KMS-11 (cell line): ENCODE measurements at regions not wholly inside any gene's neighbourhood (a gene's known extent, or its start where the extent isn't known, plus 50 kb on each side); places are given as distances from the start of the nearest gene placed in this dataset.

Experiments
- H2AFZ ChIP-seq: fragments of 200-600 bp; sonication (generic); 2 replicates; pipeline ENCODE4 v1.6.1; 2016; ENCODE audit warnings: antibody characterized with exemption, mixed run types, low read depth
- H3K27ac ChIP-seq: fragments of 200-600 bp; sonication (generic); 2 replicates; pipeline ENCODE4 v1.6.1; 2016; ENCODE audit warnings: mild to moderate bottlenecking, mixed run types
- H3K27me3 ChIP-seq: fragments of 200-600 bp; sonication (generic); 2 replicates; pipeline ENCODE4 v1.6.1; 2017; ENCODE audit warnings: mild to moderate bottlenecking, low read depth, mixed run types, moderate library complexity; ENCODE audit not compliant: insufficient read depth
- H3K36me3 ChIP-seq: fragments of 200-600 bp; sonication (generic); 2 replicates; pipeline ENCODE4 v1.6.1; 2017; ENCODE audit warnings: mild to moderate bottlenecking, mixed run types; ENCODE audit not compliant: insufficient read depth
- H3K4me1 ChIP-seq: fragments of 200-600 bp; sonication (generic); 2 replicates; pipeline ENCODE4 v1.6.1; 2016; ENCODE audit warnings: mild to moderate bottlenecking, low read depth, mixed run types; ENCODE audit not compliant: poor library complexity, severe bottlenecking
- H3K4me2 ChIP-seq: fragments of 200-600 bp; sonication (generic); 2 replicates; pipeline ENCODE4 v1.7.0; 2016; ENCODE audit warnings: mild to moderate bottlenecking, mixed run types
- H3K4me3 ChIP-seq: fragments of 200-600 bp; sonication (generic); IDR thresholded peaks from 2 replicates; pipeline ENCODE4 v1.6.1; 2017; ENCODE audit warnings: low read depth, low read length, mixed read lengths; ENCODE audit not compliant: insufficient read depth
- H3K79me2 ChIP-seq: fragments of 200-600 bp; sonication (generic); 2 replicates; pipeline ENCODE4 v1.6.1; 2016; ENCODE audit warnings: low read depth, mixed run types; ENCODE audit not compliant: insufficient read depth
- H3K9ac ChIP-seq: fragments of 200-600 bp; sonication (generic); 2 replicates; pipeline ENCODE4 v1.6.1; 2016; ENCODE audit warnings: mild to moderate bottlenecking, mixed run types
- H4K20me1 ChIP-seq: fragments of 200-600 bp; sonication (generic); 2 replicates; pipeline ENCODE4 v1.6.1; 2016; ENCODE audit warnings: mild to moderate bottlenecking, mixed run types; ENCODE audit not compliant: insufficient read depth
- TF ChIP-seq, protein P1 (sequence below): fragments of 200-600 bp; sonication (generic); conservative IDR thresholded peaks from 2 replicates; pipeline ENCODE4 v1.6.1; 2017; ENCODE audit warnings: low read depth, mild to moderate bottlenecking, antibody characterized with exemption, low read length, moderate library complexity, mixed read lengths

DNA sequence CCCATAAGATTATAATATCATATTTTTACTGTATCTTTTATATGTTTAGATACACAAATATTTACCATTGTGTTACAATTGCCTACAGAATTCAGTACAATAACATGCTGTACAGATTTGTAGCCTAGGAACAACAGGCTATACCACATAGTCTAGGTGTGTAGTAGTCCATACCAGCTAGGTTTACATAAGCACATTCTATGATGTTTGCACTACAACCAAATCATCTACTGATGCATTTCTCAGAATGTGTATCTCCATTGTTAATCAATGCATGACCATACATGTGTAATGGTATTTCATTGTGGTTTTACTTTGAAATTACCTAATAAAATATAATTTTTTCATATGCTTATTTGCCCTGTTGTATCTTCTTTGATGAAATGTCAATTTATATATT lies 288.1 kb upstream of the PCDH10 start:
- H3K4me3 ChIP-seq = no peak overlapping the region
- TF ChIP-seq, protein P1, sequence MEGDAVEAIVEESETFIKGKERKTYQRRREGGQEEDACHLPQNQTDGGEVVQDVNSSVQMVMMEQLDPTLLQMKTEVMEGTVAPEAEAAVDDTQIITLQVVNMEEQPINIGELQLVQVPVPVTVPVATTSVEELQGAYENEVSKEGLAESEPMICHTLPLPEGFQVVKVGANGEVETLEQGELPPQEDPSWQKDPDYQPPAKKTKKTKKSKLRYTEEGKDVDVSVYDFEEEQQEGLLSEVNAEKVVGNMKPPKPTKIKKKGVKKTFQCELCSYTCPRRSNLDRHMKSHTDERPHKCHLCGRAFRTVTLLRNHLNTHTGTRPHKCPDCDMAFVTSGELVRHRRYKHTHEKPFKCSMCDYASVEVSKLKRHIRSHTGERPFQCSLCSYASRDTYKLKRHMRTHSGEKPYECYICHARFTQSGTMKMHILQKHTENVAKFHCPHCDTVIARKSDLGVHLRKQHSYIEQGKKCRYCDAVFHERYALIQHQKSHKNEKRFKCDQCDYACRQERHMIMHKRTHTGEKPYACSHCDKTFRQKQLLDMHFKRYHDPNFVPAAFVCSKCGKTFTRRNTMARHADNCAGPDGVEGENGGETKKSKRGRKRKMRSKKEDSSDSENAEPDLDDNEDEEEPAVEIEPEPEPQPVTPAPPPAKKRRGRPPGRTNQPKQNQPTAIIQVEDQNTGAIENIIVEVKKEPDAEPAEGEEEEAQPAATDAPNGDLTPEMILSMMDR = no peak
- H2AFZ ChIP-seq = no peak overlapping the region
- H3K27ac ChIP-seq = no peak overlapping the region
- H4K20me1 ChIP-seq = no peaks in the 10 kb centered on the region
- H3K27me3 ChIP-seq = no peaks in the 10 kb centered on the region
- no peak overlapping the region for H3K4me2 ChIP-seq
- H3K9ac ChIP-seq = no peak overlapping the region
- no peaks in the 10 kb centered on the region for H3K79me2 ChIP-seq
- no peaks in the 10 kb centered on the region for H3K36me3 ChIP-seq
- H3K4me1 ChIP-seq = no peaks in the 10 kb centered on the region

DNA sequence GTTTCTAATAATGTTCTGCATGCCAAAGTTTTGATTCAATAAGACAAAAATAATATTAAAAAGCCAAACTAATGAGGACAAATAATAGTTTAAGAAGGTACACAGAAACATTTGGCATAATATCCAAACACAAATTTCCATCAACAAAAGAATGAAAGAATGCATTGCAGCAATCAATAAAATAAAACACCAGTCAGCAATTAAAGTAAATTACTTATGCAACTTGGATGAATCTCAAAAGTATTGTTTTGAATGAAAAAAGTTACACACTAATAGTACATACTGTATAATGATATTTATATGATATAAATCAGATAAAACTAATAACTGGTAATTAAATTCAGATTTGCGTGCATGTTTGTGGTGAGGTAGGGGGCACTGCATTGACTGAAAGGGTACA lies 285.5 kb upstream of the PCDH10 start:
- no peaks in the 10 kb centered on the region for H4K20me1 ChIP-seq
- no peak overlapping the region for H3K27ac ChIP-seq
- no peaks in the 10 kb centered on the region for H3K79me2 ChIP-seq
- no peak overlapping the region for H3K4me2 ChIP-seq
- no peak overlapping the region for H3K4me3 ChIP-seq
- no peaks in the 10 kb centered on the region for H3K4me1 ChIP-seq
- no peak overlapping the region for H3K9ac ChIP-seq
- no peaks in the 10 kb centered on the region for H3K36me3 ChIP-seq
- H3K27me3 ChIP-seq = no peaks in the 10 kb centered on the region
- TF ChIP-seq, protein P1 = no peak
- H2AFZ ChIP-seq = no peak overlapping the region

DNA sequence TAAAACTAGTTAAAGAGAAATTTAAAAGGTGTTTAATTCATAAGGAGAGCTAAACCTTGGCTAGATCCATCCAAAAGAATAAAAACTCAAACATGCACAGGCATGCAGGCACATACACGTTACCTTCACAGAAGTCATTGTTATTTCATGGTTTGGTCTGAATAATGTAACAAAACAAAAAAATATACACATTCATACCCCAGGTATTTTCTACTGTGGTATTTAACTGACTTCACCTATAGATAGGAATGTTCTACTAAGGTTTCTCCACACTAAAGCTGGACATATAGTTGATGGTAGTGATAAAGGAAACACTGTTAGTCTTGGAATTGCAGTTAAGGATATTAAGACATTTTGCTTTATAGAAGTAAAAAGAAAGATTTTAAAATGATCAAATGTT lies 283.6 kb upstream of the PCDH10 start:
- H2AFZ ChIP-seq = no peak overlapping the region
- H3K27ac ChIP-seq = no peak overlapping the region
- TF ChIP-seq, protein P1 = no peak
- H3K9ac ChIP-seq = no peak overlapping the region
- no peaks in the 10 kb centered on the region for H3K27me3 ChIP-seq
- no peaks in the 10 kb centered on the region for H4K20me1 ChIP-seq
- no peaks in the 10 kb centered on the region for H3K4me1 ChIP-seq
- no peak overlapping the region for H3K4me2 ChIP-seq
- H3K36me3 ChIP-seq = no peaks in the 10 kb centered on the region
- no peaks in the 10 kb centered on the region for H3K79me2 ChIP-seq
- no peak overlapping the region for H3K4me3 ChIP-seq

DNA sequence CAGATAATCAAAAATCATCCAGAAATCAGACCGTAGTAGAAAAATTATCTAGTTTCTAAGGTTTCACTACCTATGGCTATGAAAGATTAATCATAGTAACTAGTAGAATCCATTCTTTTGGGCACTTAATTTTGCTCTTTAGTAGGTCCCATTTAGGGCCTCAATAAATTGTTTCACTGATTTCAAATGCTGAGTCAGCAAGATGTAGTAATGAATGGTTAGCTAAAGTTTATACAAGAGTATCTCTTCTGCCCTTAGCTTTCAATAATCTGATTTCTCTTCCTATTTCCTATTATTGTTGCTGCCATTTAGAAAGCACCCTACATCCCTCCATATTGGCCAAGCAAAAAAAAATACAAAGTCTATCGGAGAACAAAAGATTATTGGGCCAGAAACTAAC lies 283.2 kb upstream of the PCDH10 start:
- no peak overlapping the region for H3K4me3 ChIP-seq
- no peaks in the 10 kb centered on the region for H3K4me1 ChIP-seq
- TF ChIP-seq, protein P1 = no peak
- H3K79me2 ChIP-seq = no peaks in the 10 kb centered on the region
- H3K36me3 ChIP-seq = no peaks in the 10 kb centered on the region
- H3K27me3 ChIP-seq = no peaks in the 10 kb centered on the region
- no peak overlapping the region for H2AFZ ChIP-seq
- no peak overlapping the region for H3K4me2 ChIP-seq
- H3K27ac ChIP-seq = no peak overlapping the region
- no peak overlapping the region for H3K9ac ChIP-seq
- H4K20me1 ChIP-seq = no peaks in the 10 kb centered on the region

DNA sequence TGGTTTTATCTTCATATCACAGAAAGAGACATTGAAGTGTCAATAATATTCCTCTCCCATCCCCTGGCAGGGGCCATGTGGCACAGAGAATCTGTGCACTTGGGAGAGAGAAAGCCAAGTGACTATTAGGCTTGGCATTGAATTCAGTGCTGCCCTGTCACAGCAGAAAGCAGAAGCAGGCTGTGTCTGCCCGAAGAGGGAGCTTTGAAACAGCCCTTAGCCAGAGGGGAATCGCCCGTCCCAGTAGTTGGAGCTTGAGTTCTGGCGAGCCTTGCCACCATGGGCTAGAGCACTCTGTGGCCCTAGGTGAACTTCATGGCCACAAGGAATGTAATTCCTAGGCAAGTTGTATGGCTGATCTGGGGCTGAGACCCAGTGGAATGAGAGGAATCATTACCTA lies 282.5 kb upstream of the PCDH10 start:
- Histone ChIP-seq H3K27me3 (no peaks in the 10 kb centered on the region), H3K4me3 (no peak overlapping the region), H3K36me3 (no peaks in the 10 kb centered on the region), H3K4me1 (no peaks in the 10 kb centered on the region), H2AFZ (no peak overlapping the region), H3K27ac (no peak overlapping the region), H3K9ac (no peak overlapping the region), H3K79me2 (no peaks in the 10 kb centered on the region), H3K4me2 (no peak overlapping the region), H4K20me1 (no peaks in the 10 kb centered on the region)
- TF ChIP-seq, protein P1 = no peak
